H1 (cell line): ENCODE measurements at regions not wholly inside any gene's neighbourhood (a gene's known extent, or its start where the extent isn't known, plus 50 kb on each side); places are given as distances from the start of the nearest gene placed in this dataset.

Experiments
- CTCF ChIA-PET: fragments of 300-600 bp; sonication (Branson Sonifier 250); formaldehyde crosslinking; loops from one replicate; lab custom pipeline; 2021; ENCODE audit not compliant: partially characterized antibody; lab: Charles Lee
- POLR2A ChIA-PET: fragments of 300-600 bp; sonication (Branson Sonifier 250); formaldehyde crosslinking; loops from one replicate; lab custom pipeline; 2021; ENCODE audit warnings: inconsistent platforms; ENCODE audit not compliant: partially characterized antibody; lab: Charles Lee
- DNase-seq, 2 experiments: peaks; one replicate each; pipeline versions ENCODE4 v3.0.0 to v3.0.0-alpha.2; 2010 to 2022; ENCODE audit warnings: low spot score in 2 of 2, low read depth in 1 of 2, mixed read lengths in 1 of 2
- FAIRE-seq: peaks from 2 replicates; lab custom pipeline; 2011; peaks lifted over from hg19 to GRCh38; lab: Jason Lieb, UNC
- H2AFZ ChIP-seq: 2 replicates; pipeline ENCODE4 v1.8.1; 2012; ENCODE audit warnings: low read length, inconsistent platforms
- H2AK5ac ChIP-seq: 2 replicates; pipeline ENCODE4 v1.6.1; 2013; ENCODE audit warnings: low read depth, low read length
- H2BK120ac ChIP-seq: replicated peaks from 2 replicates; pipeline ENCODE3; 2013; ENCODE audit warnings: low read depth, low read length, inconsistent platforms
- H2BK12ac ChIP-seq: 2 replicates; pipeline ENCODE4 v1.6.1; 2013; ENCODE audit warnings: low read depth, low read length
- H2BK15ac ChIP-seq: 2 replicates; pipeline ENCODE4 v1.6.1; 2013; ENCODE audit warnings: low read length
- H2BK20ac ChIP-seq: 2 replicates; pipeline ENCODE4 v1.6.1; 2013; ENCODE audit warnings: low read length
- H2BK5ac ChIP-seq: 2 replicates; pipeline ENCODE4 v1.6.1; 2013; ENCODE audit warnings: low read depth, low read length
- H3K14ac ChIP-seq: 2 replicates; pipeline ENCODE4 v1.6.1; 2013; ENCODE audit warnings: inconsistent platforms; ENCODE audit not compliant: insufficient read length
- H3K18ac ChIP-seq: 2 replicates; pipeline ENCODE4 v1.6.1; 2013; ENCODE audit warnings: low read length; ENCODE audit errors: extremely low read depth
- H3K23ac ChIP-seq: 2 replicates; pipeline ENCODE4 v1.6.1; 2013; ENCODE audit warnings: inconsistent platforms; ENCODE audit not compliant: insufficient read length
- H3K23me2 ChIP-seq: 2 replicates; pipeline ENCODE4 v1.6.1; 2013; ENCODE audit warnings: low read depth, low read length
- H3K27ac ChIP-seq: 2 replicates; pipeline ENCODE4 v1.6.1; 2011; ENCODE audit warnings: low read depth, low read length, inconsistent platforms
- H3K27me3 ChIP-seq, 4 experiments: replicated peaks in 1 of 4; 1 replicate in 1 of 4; 2 replicates in 3 of 4; pipeline versions ENCODE4 v1.6.1 to v1.8.1; 2011 to 2013; ENCODE audit warnings: low read length in 3 of 4, mild to moderate bottlenecking in 3 of 4, inconsistent platforms in 2 of 4, mixed read lengths in 2 of 4, moderate library complexity in 1 of 4; ENCODE audit not compliant: control insufficient read depth in 3 of 4, insufficient read depth in 3 of 4; ENCODE audit errors: extremely low read depth in 1 of 4
- H3K36me3 ChIP-seq, 4 experiments: 2 replicates each; pipeline versions ENCODE4 v1.6.1 to v1.8.1; 2011 to 2013; ENCODE audit warnings: mild to moderate bottlenecking in 4 of 4, low read length in 3 of 4, moderate library complexity in 2 of 4, control low read depth in 1 of 4, inconsistent platforms in 1 of 4; ENCODE audit not compliant: insufficient read depth in 4 of 4, control insufficient read depth in 2 of 4
- H3K4ac ChIP-seq: replicated peaks from 2 replicates; pipeline ENCODE3; 2013; ENCODE audit warnings: low read length, low read depth, mixed read lengths, inconsistent platforms; ENCODE audit not compliant: insufficient read length
- H3K4me1 ChIP-seq, 4 experiments: replicated peaks in 1 of 4; 1 replicate in 1 of 4; 2 replicates in 3 of 4; pipeline versions ENCODE4 v1.6.1 to v1.8.1; 2011 to 2013; ENCODE audit warnings: low read length in 3 of 4, inconsistent platforms in 2 of 4, mixed read lengths in 1 of 4; ENCODE audit not compliant: insufficient read depth in 4 of 4, control insufficient read depth in 3 of 4
- H3K4me2 ChIP-seq, 2 experiments: 2 replicates each; pipeline versions ENCODE4 v1.6.1 to v1.8.1; 2011 to 2013; ENCODE audit warnings: low read depth in 2 of 2, low read length in 2 of 2, control low read depth in 1 of 2, inconsistent platforms in 1 of 2, mild to moderate bottlenecking in 1 of 2; ENCODE audit not compliant: insufficient read depth in 1 of 2
- H3K4me3 ChIP-seq, 4 experiments: fragments of 200-600, 300-600 bp in 1 of 4; sonication (generic), shearing (Covaris generic), sonication (Bioruptor Twin) in 1 of 4; 2 replicates each; pipeline versions ENCODE4 v1.5.1 to v1.8.1; 2011 to 2016; ENCODE audit warnings: low read length in 4 of 4, low read depth in 3 of 4, control low read depth in 2 of 4, inconsistent platforms in 2 of 4, mild to moderate bottlenecking in 2 of 4, mixed read lengths in 1 of 4, moderate library complexity in 1 of 4; ENCODE audit not compliant: insufficient read depth in 2 of 4; ENCODE audit errors: extremely low read depth in 1 of 4
- H3K56ac ChIP-seq: replicated peaks from 2 replicates; pipeline ENCODE3; 2013; ENCODE audit warnings: low read depth, mild to moderate bottlenecking, mixed read lengths, low read length, inconsistent platforms; ENCODE audit not compliant: insufficient read length
- H3K79me1 ChIP-seq: 2 replicates; pipeline ENCODE4 v1.6.1; 2013; ENCODE audit warnings: low read depth, low read length, control low read depth
- H3K79me2 ChIP-seq, 2 experiments: 2 replicates each; pipeline versions ENCODE4 v1.6.1 to v1.8.1; 2012 to 2013; ENCODE audit warnings: low read length in 2 of 2, mild to moderate bottlenecking in 2 of 2, inconsistent platforms in 1 of 2; ENCODE audit not compliant: insufficient read depth in 2 of 2, control insufficient read depth in 1 of 2
- H3K9ac ChIP-seq, 4 experiments: replicated peaks in 1 of 4; 1 replicate in 1 of 4; 2 replicates in 3 of 4; pipeline versions ENCODE4 v1.6.1 to v1.8.1; 2011 to 2013; ENCODE audit warnings: low read depth in 3 of 4, low read length in 3 of 4, control low read depth in 2 of 4, mild to moderate bottlenecking in 2 of 4, moderate library complexity in 2 of 4, inconsistent platforms in 1 of 4; ENCODE audit errors: extremely low read depth in 1 of 4
- H3K9me3 ChIP-seq, 2 experiments: 2 replicates each; pipeline versions ENCODE4 v1.6.1 to v1.8.1; 2012 to 2013; ENCODE audit warnings: mild to moderate bottlenecking in 2 of 2, moderate library complexity in 2 of 2, control low read depth in 1 of 2, inconsistent platforms in 1 of 2, low read depth in 1 of 2, low read length in 1 of 2, mixed read lengths in 1 of 2; ENCODE audit not compliant: insufficient read depth in 2 of 2
- H4K20me1 ChIP-seq, 2 experiments: replicated peaks in 1 of 2; 2 replicates each; pipeline versions ENCODE3 to v1.8.1; 2011 to 2013; ENCODE audit warnings: inconsistent platforms in 2 of 2, low read length in 2 of 2, mild to moderate bottlenecking in 1 of 2; ENCODE audit not compliant: insufficient read depth in 2 of 2, control insufficient read depth in 1 of 2
- H4K5ac ChIP-seq: 2 replicates; pipeline ENCODE4 v1.6.1; 2013; ENCODE audit warnings: low read length, low read depth, mixed read lengths, inconsistent platforms; ENCODE audit not compliant: insufficient read length
- H4K8ac ChIP-seq: 2 replicates; pipeline ENCODE4 v1.8.0; 2013; ENCODE audit warnings: mild to moderate bottlenecking, moderate library complexity, low read length, inconsistent platforms; ENCODE audit not compliant: insufficient read depth; ENCODE audit errors: extremely low read depth
- H4K91ac ChIP-seq: replicated peaks from 2 replicates; pipeline ENCODE3; 2013; ENCODE audit warnings: low read length, mixed read lengths, inconsistent platforms; ENCODE audit not compliant: insufficient read length
- CBX5 ChIP-seq: fragments of 300-800, 300-1000 bp; sonication (generic); IDR thresholded peaks from 2 replicates; pipeline ENCODE4 v1.7.1; 2016; ENCODE audit warnings: antibody characterized with exemption, low read length, low read depth
- HDAC6 ChIP-seq: IDR thresholded peaks from one replicate; pipeline ENCODE4 v1.7.1; 2012; ENCODE audit warnings: low read depth, mild to moderate bottlenecking, inconsistent platforms, low read length, moderate library complexity
- POLR2AphosphoS5 ChIP-seq: IDR thresholded peaks from 2 replicates; pipeline ENCODE4 v1.6.1; 2011; ENCODE audit warnings: low read depth, low read length
- SP1 ChIP-seq: IDR thresholded peaks from 2 replicates; pipeline ENCODE4 v1.6.1; 2011; ENCODE audit warnings: low read depth, low read length
- WGBS, 2 experiments: shearing (Covaris generic) in 1 of 2; methylation state at CpG; one replicate each; pipeline versions ENCODE4 v1.1.6 to v1.1.7; 2013 to 2015; ENCODE audit warnings: low lambda C conversion rate in 2 of 2, mixed read lengths in 2 of 2, inconsistent platforms in 1 of 2, low coverage in 1 of 2, missing lambda C conversion rate in 1 of 2; ENCODE audit not compliant: insufficient replicate concordance in 2 of 2, insufficient coverage in 1 of 2, insufficient read length in 1 of 2; ENCODE audit errors: extremely low coverage in 1 of 2, missing lambda C conversion rate in 1 of 2; 5-methylcytosine and 5-hydroxymethylcytosine counted together
- TF ChIP-seq, protein P1 (sequence below): IDR thresholded peaks from 2 replicates; pipeline ENCODE4 v1.6.1; 2012; ENCODE audit warnings: inconsistent platforms

DNA sequence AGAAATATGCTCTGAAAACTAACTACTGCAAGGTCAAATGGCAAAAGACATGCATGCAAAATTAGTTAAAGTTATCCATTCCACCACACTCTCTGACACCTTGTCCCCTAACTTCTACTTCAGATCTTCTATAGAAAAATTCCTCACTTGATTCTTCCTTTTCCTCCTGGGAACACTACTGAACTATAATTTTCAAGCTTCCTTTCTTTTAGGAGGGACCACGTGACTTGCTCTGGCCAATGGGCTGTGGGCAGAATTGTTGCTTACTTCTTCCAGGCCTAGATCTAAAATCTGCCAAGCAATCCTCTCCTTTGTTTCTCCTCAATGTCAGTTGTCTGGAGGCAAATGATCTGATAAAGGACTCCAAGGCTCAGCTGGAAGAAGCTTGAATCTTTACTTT lies 441.0 kb downstream of the CDK5RAP2 start:
- TF ChIP-seq, protein P1, sequence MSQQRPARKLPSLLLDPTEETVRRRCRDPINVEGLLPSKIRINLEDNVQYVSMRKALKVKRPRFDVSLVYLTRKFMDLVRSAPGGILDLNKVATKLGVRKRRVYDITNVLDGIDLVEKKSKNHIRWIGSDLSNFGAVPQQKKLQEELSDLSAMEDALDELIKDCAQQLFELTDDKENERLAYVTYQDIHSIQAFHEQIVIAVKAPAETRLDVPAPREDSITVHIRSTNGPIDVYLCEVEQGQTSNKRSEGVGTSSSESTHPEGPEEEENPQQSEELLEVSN: no peak
- TF ChIP-seq POLR2AphosphoS5: no peak
- no peak for TF ChIP-seq SP1
- no peak for TF ChIP-seq CBX5
- no peak for TF ChIP-seq HDAC6
- no peak overlapping the region for H4K5ac ChIP-seq
- no peak overlapping the region for H2AK5ac ChIP-seq
- POLR2A ChIA-PET: no interaction called here
- no peak overlapping the region for H2BK5ac ChIP-seq
- CTCF ChIA-PET: interaction anchor here (0.7 kb wide), 2 partner anchors 149 to 1142 kb away, joined by 3 read pairs; no protein-coding TSS in a partner anchor
- no peaks in the 10 kb centered on the region for H4K20me1 ChIP-seq
- H3K4ac ChIP-seq: no peak overlapping the region
- no peak for DNase-seq
- H2BK20ac ChIP-seq: no peak overlapping the region
- no peaks in the 10 kb centered on the region for H3K23me2 ChIP-seq
- no peak overlapping the region for H3K9ac ChIP-seq
- H3K23ac ChIP-seq: no peak overlapping the region
- no peak overlapping the region for H4K8ac ChIP-seq
- no peaks in the 10 kb centered on the region for H3K79me1 ChIP-seq
- H2BK120ac ChIP-seq: no peak overlapping the region
- no peak overlapping the region for H3K18ac ChIP-seq
- H3K27ac ChIP-seq: no peak overlapping the region
- H3K79me2 ChIP-seq: no peaks in the 10 kb centered on the region
- no peak overlapping the region for H4K91ac ChIP-seq
- no peak overlapping the region for H2BK15ac ChIP-seq
- no peak overlapping the region for H3K56ac ChIP-seq
- H2AFZ ChIP-seq: no peak overlapping the region
- H3K27me3 ChIP-seq: no peaks in the 10 kb centered on the region
- no peak overlapping the region for H2BK12ac ChIP-seq
- 79% methylated on average over 1 of the region's 1 CpG; no CpG with 5 or more reads in 1 of the 2 experiments for WGBS, 2 experiments
- no peak overlapping the region for H3K4me2 ChIP-seq
- H3K4me1 ChIP-seq: no peaks in the 10 kb centered on the region
- peaks cover 13 to 14% of the 10 kb centered on the region in 2 experiments; a peak in 3 of 4 replicates for H3K9me3 ChIP-seq
- no peaks in the 10 kb centered on the region for H3K36me3 ChIP-seq
- H3K4me3 ChIP-seq: no peak overlapping the region
- H3K14ac ChIP-seq: no peak overlapping the region
- no peak for FAIRE-seq
